Type B pancreatic cell (in vitro differentiated cells): ENCODE measurements at regions not wholly inside any gene's neighbourhood (a gene's known extent, or its start where the extent isn't known, plus 50 kb on each side); places are given as distances from the start of the nearest gene placed in this dataset.

Experiments
- DNase-seq: peaks from one replicate; pipeline ENCODE4 v3.0.0; 2021; ENCODE audit warnings: mixed read lengths; ENCODE audit not compliant: unreplicated experiment; ENCODE audit errors: extremely low spot score
- H3K27ac Mint-ChIP-seq: 2 replicates; pipeline ENCODE4 v1.8.0; 2021; ENCODE audit warnings: mild to moderate bottlenecking, mixed read lengths
- H3K27me3 Mint-ChIP-seq: 2 replicates; pipeline ENCODE4 v1.8.0; 2021; ENCODE audit warnings: mixed read lengths
- H3K36me3 Mint-ChIP-seq: 2 replicates; pipeline ENCODE4 v1.8.0; 2021; ENCODE audit warnings: mixed read lengths
- H3K4me1 Mint-ChIP-seq: one replicate; pipeline ENCODE4 v1.8.0; 2021; ENCODE audit warnings: mixed read lengths; ENCODE audit not compliant: unreplicated experiment
- H3K4me3 Mint-ChIP-seq: 2 replicates; pipeline ENCODE4 v1.8.0; 2021; ENCODE audit warnings: mild to moderate bottlenecking, mixed read lengths
- H3K9me3 Mint-ChIP-seq: 2 replicates; pipeline ENCODE4 v1.8.0; 2021; ENCODE audit warnings: mixed read lengths
- CTCF ChIP-seq: fragments of 200-600 bp; sonication (generic); conservative IDR thresholded peaks from 2 replicates; pipeline ENCODE4 v1.5.0; 2021; ENCODE audit warnings: antibody characterized with exemption, mild to moderate bottlenecking

GRCh38 chr5:29051509-29051908 lies 2013.1 kb upstream of the CDH9 start:
- Mint-ChIP-seq H3K9me3 (no peaks in the 10 kb centered on the region), H3K36me3 (no peaks in the 10 kb centered on the region), H3K4me1 (no peaks in the 10 kb centered on the region), H3K4me3 (no peak overlapping the region), H3K27me3 (no peaks in the 10 kb centered on the region), H3K27ac (no peak overlapping the region)
- TF ChIP-seq CTCF = no peak
- DNase-seq = no peak

GRCh38 chr5:29042152-29042551 lies 2003.8 kb upstream of the CDH9 start:
- Mint-ChIP-seq H3K27ac (no peak overlapping the region), H3K36me3 (no peaks in the 10 kb centered on the region), H3K4me1 (no peaks in the 10 kb centered on the region), H3K4me3 (no peak overlapping the region), H3K27me3 (no peaks in the 10 kb centered on the region), H3K9me3 (no peaks in the 10 kb centered on the region)
- no peak for DNase-seq
- TF ChIP-seq CTCF = no peak

- H3K36me3 Mint-ChIP-seq = no peaks in the 10 kb centered on the region
- TF ChIP-seq CTCF = no peak
- H3K27ac Mint-ChIP-seq = no peak overlapping the region
- H3K9me3 Mint-ChIP-seq = no peaks in the 10 kb centered on the region
- no peaks in the 10 kb centered on the region for H3K4me1 Mint-ChIP-seq
- H3K4me3 Mint-ChIP-seq = no peak overlapping the region
- H3K27me3 Mint-ChIP-seq = peaks cover under 1% of the 10 kb centered on the region
- DNase-seq = no peak
Measured at GRCh38 chr5:29040404-29040803, 2002.0 kb upstream of the CDH9 start.

GRCh38 chr5:29039994-29040393 lies 2001.6 kb upstream of the CDH9 start:
- no peak overlapping the region for H3K27ac Mint-ChIP-seq
- H3K4me3 Mint-ChIP-seq = no peak overlapping the region
- no peaks in the 10 kb centered on the region for H3K36me3 Mint-ChIP-seq

GRCh38 chr5:29037716-29038115 lies 1999.3 kb upstream of the CDH9 start:
- Mint-ChIP-seq H3K27me3 (peaks cover 3% of the 10 kb centered on the region), H3K27ac (no peak overlapping the region), H3K36me3 (no peaks in the 10 kb centered on the region), H3K9me3 (no peaks in the 10 kb centered on the region), H3K4me3 (no peak overlapping the region), H3K4me1 (no peaks in the 10 kb centered on the region)
- DNase-seq = no peak
- TF ChIP-seq CTCF = no peak

More at GRCh38 chr5:29039994-29040393, 2001.6 kb upstream of the CDH9 start:
- Mint-ChIP-seq H3K4me1 (no peaks in the 10 kb centered on the region), H3K27me3 (peaks cover 3% of the 10 kb centered on the region), H3K9me3 (no peaks in the 10 kb centered on the region)
- DNase-seq = no peak
- no peak for TF ChIP-seq CTCF

- DNase-seq = no peak
- Mint-ChIP-seq H3K4me1 (no peaks in the 10 kb centered on the region), H3K4me3 (no peak overlapping the region), H3K27ac (no peak overlapping the region), H3K27me3 (peaks cover 22% of the 10 kb centered on the region), H3K36me3 (no peaks in the 10 kb centered on the region), H3K9me3 (no peaks in the 10 kb centered on the region)
- TF ChIP-seq CTCF = no peak
Measured at GRCh38 chr5:29024052-29024451, 1985.7 kb upstream of the CDH9 start.
